Left colon (tissue), 2 donors: ENCODE measurements at regions not wholly inside any gene's neighbourhood (a gene's known extent, or its start where the extent isn't known, plus 50 kb on each side); places are given as distances from the start of the nearest gene placed in this dataset.

Experiments
- ATAC-seq: fragments of 200-7000 bp; cut with Tn5 transposase; one replicate; pipeline ENCODE4 v1.9.1; 2020; ENCODE audit warnings: mild to moderate bottlenecking, moderate library complexity
- DNase-seq, 2 donors: peaks; one replicate each; pipeline ENCODE4 v3.0.0-alpha.2; 2020
- intact Hi-C, 2 donors: fragments of 100-400 bp; cut with DNase I in 1 of 2; cut with micrococcal nuclease in 1 of 2; formaldehyde crosslinking; loops; one replicate each; pipeline versions ENCODE4 v1.11.2 to v1.14.0; 2022; cut with DNase I, micrococcal nuclease
- donor health status: DM: no; HTN: no; CAD: no.
- donor health status: DM: yes; HTN: yes; CAD: no.

GRCh38 chr2:238700117-238700457 lies 147.8 kb upstream of the TWIST2 start:
- ATAC-seq: no peak
- intact Hi-C loops: no loop called here
- no peak for DNase-seq

- ATAC-seq (no peak), DNase-seq (no peak)
- intact Hi-C loops: no loop called here
Measured at GRCh38 chr2:238700506-238701340, 147.2 kb upstream of the TWIST2 start.

- ATAC-seq (no peak), DNase-seq (no peak)
- intact Hi-C loops: no loop called here
Measured at GRCh38 chr2:238701341-238702206, 146.3 kb upstream of the TWIST2 start.

GRCh38 chr2:238702276-238703052 lies 145.4 kb upstream of the TWIST2 start:
- no peak for ATAC-seq
- no peak for DNase-seq
- intact Hi-C loops: no loop called here

- DNase-seq (no peak), ATAC-seq (no peak)
- intact Hi-C loops: no loop called here
Measured at GRCh38 chr2:238703053-238703415, 144.9 kb upstream of the TWIST2 start.

GRCh38 chr2:238703436-238703835 lies 144.4 kb upstream of the TWIST2 start:
- DNase-seq (no peak), ATAC-seq (no peak)
- intact Hi-C loops: no loop called here

GRCh38 chr2:238704471-238705225 lies 143.2 kb upstream of the TWIST2 start:
- DNase-seq: no peak
- intact Hi-C loops: no loop called here

GRCh38 chr2:238706163-238706562 lies 141.7 kb upstream of the TWIST2 start:
- intact Hi-C loops: no loop called here
- DNase-seq (no peak), ATAC-seq (no peak)

More at GRCh38 chr2:238704471-238705225, 143.2 kb upstream of the TWIST2 start:
- ATAC-seq: no peak

GRCh38 chr2:238706673-238707072 lies 141.2 kb upstream of the TWIST2 start:
- ATAC-seq (no peak), DNase-seq (no peak)
- intact Hi-C loops: no loop called here

- intact Hi-C loops: no loop called here
- no peak for DNase-seq
Measured at GRCh38 chr2:238709325-238710025, 138.4 kb upstream of the TWIST2 start.

GRCh38 chr2:238710032-238710735 lies 137.7 kb upstream of the TWIST2 start:
- no peak for ATAC-seq
- intact Hi-C loops: no loop called here
- DNase-seq: no peak

More at GRCh38 chr2:238709325-238710025, 138.4 kb upstream of the TWIST2 start:
- ATAC-seq: no peak

GRCh38 chr2:238710787-238711186 lies 137.1 kb upstream of the TWIST2 start:
- no peak for DNase-seq
- no peak for ATAC-seq
- intact Hi-C loops: no loop called here

- DNase-seq (no peak), ATAC-seq (no peak)
- intact Hi-C loops: no loop called here
Measured at GRCh38 chr2:238711346-238711745, 136.5 kb upstream of the TWIST2 start.

- ATAC-seq (no peak), DNase-seq (no peak)
- intact Hi-C loops: no loop called here
Measured at GRCh38 chr2:238712011-238712410, 135.9 kb upstream of the TWIST2 start.

- intact Hi-C loops: no loop called here
Measured at GRCh38 chr2:238713198-238713826, 134.6 kb upstream of the TWIST2 start.

GRCh38 chr2:238714038-238714528 lies 133.8 kb upstream of the TWIST2 start:
- no peak for DNase-seq
- ATAC-seq: no peak
- intact Hi-C loops: no loop called here

More at GRCh38 chr2:238713198-238713826, 134.6 kb upstream of the TWIST2 start:
- DNase-seq (no peak), ATAC-seq (no peak)

- intact Hi-C loops: no loop called here
- DNase-seq (no peak), ATAC-seq (no peak)
Measured at GRCh38 chr2:238716171-238716570, 131.7 kb upstream of the TWIST2 start.
